GM23338 (cell line): ENCODE measurements at regions not wholly inside any gene's neighbourhood (a gene's known extent, or its start where the extent isn't known, plus 50 kb on each side); places are given as distances from the start of the nearest gene placed in this dataset.

ENCODE experiments used
- ATAC-seq: fragments of 200-7000 bp; cut with Tn5 transposase; 3 replicates; pipeline ENCODE4 v1.9.1; 2020
- DNase-seq: peaks from one replicate; pipeline ENCODE4 v3.0.0-alpha.2; 2015; ENCODE audit warnings: low spot score
- H2AFZ ChIP-seq: fragments of 200-600 bp; sonication (generic); 2 replicates; pipeline ENCODE4 v1.8.0; 2016; ENCODE audit warnings: antibody characterized with exemption, mild to moderate bottlenecking, moderate library complexity
- H3F3A ChIP-seq: fragments of 200-600 bp; sonication (generic); replicated peaks from 2 replicates; pipeline ENCODE4 v1.8.0; 2017; ENCODE audit warnings: antibody characterized with exemption, mixed run types, low read depth
- H3K27ac ChIP-seq: fragments of 200-600 bp; sonication (generic); 2 replicates; pipeline ENCODE4 v1.6.1; 2016; ENCODE audit warnings: low read depth
- H3K27me3 ChIP-seq: fragments of 200-600 bp; sonication (generic); 2 replicates; pipeline ENCODE4 v1.8.0; 2016; ENCODE audit warnings: mild to moderate bottlenecking, mixed run types, moderate library complexity; ENCODE audit not compliant: insufficient read depth
- H3K36me3 ChIP-seq: fragments of 200-600 bp; sonication (generic); 2 replicates; pipeline ENCODE4 v1.8.0; 2016; ENCODE audit warnings: mild to moderate bottlenecking; ENCODE audit not compliant: insufficient read depth
- H3K4me1 ChIP-seq: fragments of 200-600 bp; sonication (generic); 2 replicates; pipeline ENCODE4 v1.8.0; 2016; ENCODE audit warnings: mild to moderate bottlenecking, moderate library complexity; ENCODE audit not compliant: insufficient read depth
- H3K4me2 ChIP-seq: fragments of 200-600 bp; sonication (generic); 2 replicates; pipeline ENCODE4 v1.7.1; 2017; ENCODE audit warnings: mixed run types
- H3K4me3 ChIP-seq: fragments of 200-600 bp; sonication (generic); 2 replicates; pipeline ENCODE4 v1.6.1; 2016; ENCODE audit warnings: mixed run types
- H3K79me2 ChIP-seq: fragments of 200-600 bp; sonication (generic); replicated peaks from 2 replicates; pipeline ENCODE4 v1.8.0; 2017; ENCODE audit warnings: mild to moderate bottlenecking; ENCODE audit not compliant: insufficient read depth
- H3K9me2 ChIP-seq: fragments of 200-600 bp; sonication (generic); 2 replicates; pipeline ENCODE4 v1.8.0; 2017; ENCODE audit not compliant: insufficient read depth
- H4K20me1 ChIP-seq: fragments of 200-600 bp; sonication (generic); replicated peaks from 2 replicates; pipeline ENCODE4 v1.8.0; 2017; ENCODE audit warnings: mild to moderate bottlenecking; ENCODE audit not compliant: insufficient read depth
- H3K27ac Mint-ChIP-seq: 2 replicates; pipeline ENCODE4 v1.8.0; 2020; ENCODE audit warnings: inconsistent platforms, mild to moderate bottlenecking, moderate library complexity, mixed read lengths
- H3K27me3 Mint-ChIP-seq: 3 replicates; pipeline ENCODE4 v1.8.0; 2022; ENCODE audit warnings: low read depth, mild to moderate bottlenecking, moderate library complexity, mixed read lengths, inconsistent platforms; ENCODE audit not compliant: insufficient read depth, poor library complexity
- H3K36me3 Mint-ChIP-seq: 3 replicates; pipeline ENCODE4 v1.8.0; 2021; ENCODE audit warnings: low read depth, mild to moderate bottlenecking, inconsistent platforms, moderate library complexity, mixed read lengths
- H3K4me1 Mint-ChIP-seq: 3 replicates; pipeline ENCODE4 v1.8.0; 2020; ENCODE audit warnings: mild to moderate bottlenecking, inconsistent platforms, mixed read lengths
- H3K4me3 Mint-ChIP-seq: 3 replicates; pipeline ENCODE4 v1.8.0; 2021; ENCODE audit warnings: moderate library complexity, mild to moderate bottlenecking, inconsistent platforms, mixed read lengths
- H3K9me3 Mint-ChIP-seq: 3 replicates; pipeline ENCODE4 v1.8.0; 2020; ENCODE audit warnings: moderate library complexity, mild to moderate bottlenecking, inconsistent platforms, mixed read lengths
- CREB1 ChIP-seq: fragments of 250-450 bp; sonication (Bioruptor Pico); IDR thresholded peaks from 2 replicates; pipeline ENCODE4 v1.5.0; 2020; ENCODE audit warnings: low read depth, mild to moderate bottlenecking, moderate library complexity
- EZH2 ChIP-seq: fragments of 200-600 bp; sonication (generic); IDR thresholded peaks from one replicate; pipeline ENCODE4 v1.8.0; 2017; ENCODE audit warnings: antibody characterized with exemption, mild to moderate bottlenecking, low read depth; ENCODE audit not compliant: unreplicated experiment
- EZH2phosphoT487 ChIP-seq: fragments of 200-600 bp; sonication (generic); IDR thresholded peaks from one replicate; pipeline ENCODE4 v1.8.1; 2018; ENCODE audit warnings: antibody characterized with exemption; ENCODE audit not compliant: unreplicated experiment
- JUNB ChIP-seq: IDR thresholded peaks from one replicate; pipeline ENCODE4 v1.6.1; 2016; ENCODE audit warnings: antibody characterized with exemption; ENCODE audit not compliant: unreplicated experiment
- NANOG ChIP-seq: IDR thresholded peaks from 2 replicates; pipeline ENCODE4 v1.6.1; 2016; ENCODE audit warnings: antibody characterized with exemption, borderline replicate concordance
- POLR2AphosphoS5 ChIP-seq: IDR thresholded peaks from 2 replicates; pipeline ENCODE4 v1.6.1; 2016; ENCODE audit warnings: antibody characterized with exemption, low read depth
- STAT1 ChIP-seq: IDR thresholded peaks from one replicate; pipeline ENCODE4 v1.6.1; 2016; ENCODE audit warnings: antibody characterized with exemption; ENCODE audit not compliant: unreplicated experiment
- ZNF114 ChIP-seq: fragments of 250-450 bp; sonication (Bioruptor Pico); IDR thresholded peaks from 2 replicates; pipeline ENCODE4 v1.5.0; 2020; ENCODE audit warnings: mild to moderate bottlenecking, moderate library complexity
- ZNF331 ChIP-seq: fragments of 250-450 bp; sonication (Bioruptor Pico); IDR thresholded peaks from 2 replicates; pipeline ENCODE4 v1.5.0; 2020; ENCODE audit warnings: low read depth, mild to moderate bottlenecking, moderate library complexity
- TF ChIP-seq, protein P1 (sequence below): IDR thresholded peaks from 2 replicates; pipeline ENCODE4 v1.6.1; 2016; ENCODE audit warnings: antibody characterized with exemption
- TF ChIP-seq, protein P2 (sequence below): fragments of 250-450 bp; sonication (Bioruptor Pico); IDR thresholded peaks from 2 replicates; pipeline ENCODE4 v1.5.0; 2020; ENCODE audit warnings: mild to moderate bottlenecking, moderate library complexity
- TF ChIP-seq, protein P3 (sequence below), 2 experiments: fragments of 200-600 bp in 1 of 2; sonication (generic) in 1 of 2; conservative IDR thresholded peaks; 2 replicates each; pipeline versions ENCODE4 v1.5.1 to v1.6.1; 2016 to 2017; ENCODE audit warnings: antibody characterized with exemption in 2 of 2, low read depth in 2 of 2, mild to moderate bottlenecking in 2 of 2, moderate library complexity in 1 of 2
- TF ChIP-seq, protein P4 (sequence below): IDR thresholded peaks from one replicate; pipeline ENCODE4 v1.6.1; 2018; ENCODE audit warnings: antibody characterized with exemption; ENCODE audit not compliant: unreplicated experiment

DNA sequence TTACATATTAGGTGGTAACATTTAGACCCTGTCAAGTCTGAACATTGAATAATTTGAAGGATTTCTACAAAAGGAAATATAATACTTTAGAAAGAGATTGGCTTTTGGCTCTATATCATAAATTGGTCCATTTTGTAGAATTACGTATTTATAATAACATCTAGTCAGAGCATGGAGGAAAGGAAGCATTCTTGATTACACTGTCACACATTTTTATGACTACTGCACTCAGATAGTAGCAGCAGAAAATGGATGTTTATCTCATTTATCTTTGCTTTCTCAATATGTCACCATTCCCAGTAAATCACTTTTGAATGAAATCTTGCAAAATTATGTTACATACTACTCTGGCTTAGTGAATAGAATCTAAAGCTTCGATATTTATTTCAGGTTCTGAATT is 1234.6 kb downstream of the CDY2B start:
- H3K79me2 ChIP-seq: no peaks in the 10 kb centered on the region
- TF ChIP-seq STAT1: no peak
- TF ChIP-seq JUNB: no peak
- no peak for TF ChIP-seq ZNF114
- TF ChIP-seq, protein P1, sequence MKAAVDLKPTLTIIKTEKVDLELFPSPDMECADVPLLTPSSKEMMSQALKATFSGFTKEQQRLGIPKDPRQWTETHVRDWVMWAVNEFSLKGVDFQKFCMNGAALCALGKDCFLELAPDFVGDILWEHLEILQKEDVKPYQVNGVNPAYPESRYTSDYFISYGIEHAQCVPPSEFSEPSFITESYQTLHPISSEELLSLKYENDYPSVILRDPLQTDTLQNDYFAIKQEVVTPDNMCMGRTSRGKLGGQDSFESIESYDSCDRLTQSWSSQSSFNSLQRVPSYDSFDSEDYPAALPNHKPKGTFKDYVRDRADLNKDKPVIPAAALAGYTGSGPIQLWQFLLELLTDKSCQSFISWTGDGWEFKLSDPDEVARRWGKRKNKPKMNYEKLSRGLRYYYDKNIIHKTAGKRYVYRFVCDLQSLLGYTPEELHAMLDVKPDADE: no peak
- TF ChIP-seq POLR2AphosphoS5: no peak
- TF ChIP-seq, protein P2, sequence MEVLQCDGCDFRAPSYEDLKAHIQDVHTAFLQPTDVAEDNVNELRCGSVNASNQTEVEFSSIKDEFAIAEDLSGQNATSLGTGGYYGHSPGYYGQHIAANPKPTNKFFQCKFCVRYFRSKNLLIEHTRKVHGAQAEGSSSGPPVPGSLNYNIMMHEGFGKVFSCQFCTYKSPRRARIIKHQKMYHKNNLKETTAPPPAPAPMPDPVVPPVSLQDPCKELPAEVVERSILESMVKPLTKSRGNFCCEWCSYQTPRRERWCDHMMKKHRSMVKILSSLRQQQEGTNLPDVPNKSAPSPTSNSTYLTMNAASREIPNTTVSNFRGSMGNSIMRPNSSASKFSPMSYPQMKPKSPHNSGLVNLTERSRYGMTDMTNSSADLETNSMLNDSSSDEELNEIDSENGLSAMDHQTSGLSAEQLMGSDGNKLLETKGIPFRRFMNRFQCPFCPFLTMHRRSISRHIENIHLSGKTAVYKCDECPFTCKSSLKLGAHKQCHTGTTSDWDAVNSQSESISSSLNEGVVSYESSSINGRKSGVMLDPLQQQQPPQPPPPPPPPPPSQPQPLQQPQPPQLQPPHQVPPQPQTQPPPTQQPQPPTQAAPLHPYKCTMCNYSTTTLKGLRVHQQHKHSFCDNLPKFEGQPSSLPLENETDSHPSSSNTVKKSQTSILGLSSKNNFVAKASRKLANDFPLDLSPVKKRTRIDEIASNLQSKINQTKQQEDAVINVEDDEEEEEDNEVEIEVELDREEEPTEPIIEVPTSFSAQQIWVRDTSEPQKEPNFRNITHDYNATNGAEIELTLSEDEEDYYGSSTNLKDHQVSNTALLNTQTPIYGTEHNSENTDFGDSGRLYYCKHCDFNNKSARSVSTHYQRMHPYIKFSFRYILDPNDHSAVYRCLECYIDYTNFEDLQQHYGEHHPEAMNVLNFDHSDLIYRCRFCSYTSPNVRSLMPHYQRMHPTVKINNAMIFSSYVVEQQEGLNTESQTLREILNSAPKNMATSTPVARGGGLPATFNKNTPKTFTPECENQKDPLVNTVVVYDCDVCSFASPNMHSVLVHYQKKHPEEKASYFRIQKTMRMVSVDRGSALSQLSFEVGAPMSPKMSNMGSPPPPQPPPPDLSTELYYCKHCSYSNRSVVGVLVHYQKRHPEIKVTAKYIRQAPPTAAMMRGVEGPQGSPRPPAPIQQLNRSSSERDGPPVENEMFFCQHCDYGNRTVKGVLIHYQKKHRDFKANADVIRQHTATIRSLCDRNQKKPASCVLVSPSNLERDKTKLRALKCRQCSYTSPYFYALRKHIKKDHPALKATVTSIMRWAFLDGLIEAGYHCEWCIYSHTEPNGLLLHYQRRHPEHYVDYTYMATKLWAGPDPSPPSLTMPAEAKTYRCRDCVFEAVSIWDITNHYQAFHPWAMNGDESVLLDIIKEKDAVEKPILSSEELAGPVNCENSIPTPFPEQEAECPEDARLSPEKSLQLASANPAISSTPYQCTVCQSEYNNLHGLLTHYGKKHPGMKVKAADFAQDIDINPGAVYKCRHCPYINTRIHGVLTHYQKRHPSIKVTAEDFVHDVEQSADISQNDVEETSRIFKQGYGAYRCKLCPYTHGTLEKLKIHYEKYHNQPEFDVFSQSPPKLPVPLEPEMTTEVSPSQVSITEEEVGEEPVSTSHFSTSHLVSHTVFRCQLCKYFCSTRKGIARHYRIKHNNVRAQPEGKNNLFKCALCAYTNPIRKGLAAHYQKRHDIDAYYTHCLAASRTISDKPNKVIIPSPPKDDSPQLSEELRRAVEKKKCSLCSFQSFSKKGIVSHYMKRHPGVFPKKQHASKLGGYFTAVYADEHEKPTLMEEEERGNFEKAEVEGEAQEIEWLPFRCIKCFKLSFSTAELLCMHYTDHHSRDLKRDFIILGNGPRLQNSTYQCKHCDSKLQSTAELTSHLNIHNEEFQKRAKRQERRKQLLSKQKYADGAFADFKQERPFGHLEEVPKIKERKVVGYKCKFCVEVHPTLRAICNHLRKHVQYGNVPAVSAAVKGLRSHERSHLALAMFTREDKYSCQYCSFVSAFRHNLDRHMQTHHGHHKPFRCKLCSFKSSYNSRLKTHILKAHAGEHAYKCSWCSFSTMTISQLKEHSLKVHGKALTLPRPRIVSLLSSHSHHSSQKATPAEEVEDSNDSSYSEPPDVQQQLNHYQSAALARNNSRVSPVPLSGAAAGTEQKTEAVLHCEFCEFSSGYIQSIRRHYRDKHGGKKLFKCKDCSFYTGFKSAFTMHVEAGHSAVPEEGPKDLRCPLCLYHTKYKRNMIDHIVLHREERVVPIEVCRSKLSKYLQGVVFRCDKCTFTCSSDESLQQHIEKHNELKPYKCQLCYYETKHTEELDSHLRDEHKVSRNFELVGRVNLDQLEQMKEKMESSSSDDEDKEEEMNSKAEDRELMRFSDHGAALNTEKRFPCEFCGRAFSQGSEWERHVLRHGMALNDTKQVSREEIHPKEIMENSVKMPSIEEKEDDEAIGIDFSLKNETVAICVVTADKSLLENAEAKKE: no peak
- TF ChIP-seq CREB1 (CRISPR knock-in tag): no peak
- TF ChIP-seq ZNF331 (CRISPR knock-in tag): no peak
- TF ChIP-seq NANOG: no peak
- TF ChIP-seq, protein P3, sequence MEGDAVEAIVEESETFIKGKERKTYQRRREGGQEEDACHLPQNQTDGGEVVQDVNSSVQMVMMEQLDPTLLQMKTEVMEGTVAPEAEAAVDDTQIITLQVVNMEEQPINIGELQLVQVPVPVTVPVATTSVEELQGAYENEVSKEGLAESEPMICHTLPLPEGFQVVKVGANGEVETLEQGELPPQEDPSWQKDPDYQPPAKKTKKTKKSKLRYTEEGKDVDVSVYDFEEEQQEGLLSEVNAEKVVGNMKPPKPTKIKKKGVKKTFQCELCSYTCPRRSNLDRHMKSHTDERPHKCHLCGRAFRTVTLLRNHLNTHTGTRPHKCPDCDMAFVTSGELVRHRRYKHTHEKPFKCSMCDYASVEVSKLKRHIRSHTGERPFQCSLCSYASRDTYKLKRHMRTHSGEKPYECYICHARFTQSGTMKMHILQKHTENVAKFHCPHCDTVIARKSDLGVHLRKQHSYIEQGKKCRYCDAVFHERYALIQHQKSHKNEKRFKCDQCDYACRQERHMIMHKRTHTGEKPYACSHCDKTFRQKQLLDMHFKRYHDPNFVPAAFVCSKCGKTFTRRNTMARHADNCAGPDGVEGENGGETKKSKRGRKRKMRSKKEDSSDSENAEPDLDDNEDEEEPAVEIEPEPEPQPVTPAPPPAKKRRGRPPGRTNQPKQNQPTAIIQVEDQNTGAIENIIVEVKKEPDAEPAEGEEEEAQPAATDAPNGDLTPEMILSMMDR (conservative IDR thresholded peaks at IDR 0.05; ENCODE audit: low read depth in 2 of 2): no peak
- TF ChIP-seq, protein P4, sequence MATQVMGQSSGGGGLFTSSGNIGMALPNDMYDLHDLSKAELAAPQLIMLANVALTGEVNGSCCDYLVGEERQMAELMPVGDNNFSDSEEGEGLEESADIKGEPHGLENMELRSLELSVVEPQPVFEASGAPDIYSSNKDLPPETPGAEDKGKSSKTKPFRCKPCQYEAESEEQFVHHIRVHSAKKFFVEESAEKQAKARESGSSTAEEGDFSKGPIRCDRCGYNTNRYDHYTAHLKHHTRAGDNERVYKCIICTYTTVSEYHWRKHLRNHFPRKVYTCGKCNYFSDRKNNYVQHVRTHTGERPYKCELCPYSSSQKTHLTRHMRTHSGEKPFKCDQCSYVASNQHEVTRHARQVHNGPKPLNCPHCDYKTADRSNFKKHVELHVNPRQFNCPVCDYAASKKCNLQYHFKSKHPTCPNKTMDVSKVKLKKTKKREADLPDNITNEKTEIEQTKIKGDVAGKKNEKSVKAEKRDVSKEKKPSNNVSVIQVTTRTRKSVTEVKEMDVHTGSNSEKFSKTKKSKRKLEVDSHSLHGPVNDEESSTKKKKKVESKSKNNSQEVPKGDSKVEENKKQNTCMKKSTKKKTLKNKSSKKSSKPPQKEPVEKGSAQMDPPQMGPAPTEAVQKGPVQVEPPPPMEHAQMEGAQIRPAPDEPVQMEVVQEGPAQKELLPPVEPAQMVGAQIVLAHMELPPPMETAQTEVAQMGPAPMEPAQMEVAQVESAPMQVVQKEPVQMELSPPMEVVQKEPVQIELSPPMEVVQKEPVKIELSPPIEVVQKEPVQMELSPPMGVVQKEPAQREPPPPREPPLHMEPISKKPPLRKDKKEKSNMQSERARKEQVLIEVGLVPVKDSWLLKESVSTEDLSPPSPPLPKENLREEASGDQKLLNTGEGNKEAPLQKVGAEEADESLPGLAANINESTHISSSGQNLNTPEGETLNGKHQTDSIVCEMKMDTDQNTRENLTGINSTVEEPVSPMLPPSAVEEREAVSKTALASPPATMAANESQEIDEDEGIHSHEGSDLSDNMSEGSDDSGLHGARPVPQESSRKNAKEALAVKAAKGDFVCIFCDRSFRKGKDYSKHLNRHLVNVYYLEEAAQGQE: no peak
- no peak for TF ChIP-seq EZH2phosphoT487
- no peak for TF ChIP-seq EZH2
- no peak overlapping the region for H3K4me3 ChIP-seq
- Mint-ChIP-seq H3K4me3 (no peak overlapping the region), H3K27ac (no peak overlapping the region), H3K27me3 (no peaks in the 10 kb centered on the region), H3K36me3 (no peaks in the 10 kb centered on the region), H3K9me3 (no peaks in the 10 kb centered on the region), H3K4me1 (no peaks in the 10 kb centered on the region)
- H3K27ac ChIP-seq: no peak overlapping the region
- H3K4me1 ChIP-seq: no peaks in the 10 kb centered on the region
- H4K20me1 ChIP-seq: no peaks in the 10 kb centered on the region
- no peak for DNase-seq
- no peaks in the 10 kb centered on the region for H3F3A ChIP-seq
- H3K36me3 ChIP-seq: no peaks in the 10 kb centered on the region
- H2AFZ ChIP-seq: no peak overlapping the region
- no peak overlapping the region for H3K4me2 ChIP-seq
- no peaks in the 10 kb centered on the region for H3K27me3 ChIP-seq
- no peaks in the 10 kb centered on the region for H3K9me2 ChIP-seq
- ATAC-seq: no peak
